SK-N-MC (cell line): ENCODE measurements at regions not wholly inside any gene's neighbourhood (a gene's known extent, or its start where the extent isn't known, plus 50 kb on each side); places are given as distances from the start of the nearest gene placed in this dataset.

Experiments used
- EZH2 ChIP-seq: fragments of 200-600 bp; sonication (generic); IDR thresholded peaks from one replicate; pipeline ENCODE4 v1.6.1; 2017; ENCODE audit warnings: antibody characterized with exemption
- FOXP2 ChIP-seq: optimal IDR thresholded peaks from 2 replicates; pipeline ENCODE3; 2011; ENCODE audit warnings: mild to moderate bottlenecking, moderate library complexity; ENCODE audit not compliant: insufficient read depth; ENCODE audit errors: extremely low read length, control extremely low read depth
- POLR2AphosphoS5 ChIP-seq: IDR thresholded peaks from 2 replicates; pipeline ENCODE4 v1.6.1; 2012; ENCODE audit warnings: mild to moderate bottlenecking, low read depth, low read length, borderline replicate concordance

DNA sequence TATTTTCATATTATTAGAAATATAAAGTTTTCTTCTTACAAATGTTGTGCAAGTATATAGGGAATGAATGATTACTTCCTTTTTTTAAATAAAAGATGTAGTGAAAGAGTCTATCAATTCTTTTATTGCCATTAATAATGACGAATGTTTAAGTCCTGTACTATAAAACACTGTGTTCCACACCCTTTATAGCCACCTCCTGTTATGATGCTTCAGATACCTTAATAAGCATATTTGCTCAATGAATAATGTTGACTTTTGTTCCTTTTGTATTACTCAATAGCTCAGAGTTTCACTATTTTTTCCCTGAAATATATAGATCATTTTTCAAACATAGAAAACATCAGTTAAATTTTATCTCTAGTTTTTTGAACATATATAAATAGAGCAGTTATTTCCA is 378.2 kb upstream of the THBS1 start:
- TF ChIP-seq EZH2 (no peak), POLR2AphosphoS5 (no peak), FOXP2 (no peak)
